GM19351 (cell line): ENCODE measurements at regions not wholly inside any gene's neighbourhood (a gene's known extent, or its start where the extent isn't known, plus 50 kb on each side); places are given as distances from the start of the nearest gene placed in this dataset.

Experiments used
- ATAC-seq: cut with Tn5 transposase; IDR thresholded peaks from one replicate; pipeline ENCODE4 v1.9.1; 2021; ENCODE audit warnings: mild to moderate bottlenecking, moderate library complexity; ENCODE audit not compliant: unreplicated experiment

- no peak for ATAC-seq
Measured at GRCh38 chr10:58969576-58969975, 206.9 kb upstream of the PHYHIPL start.

GRCh38 chr10:58970160-58970915 is 206.1 kb upstream of the PHYHIPL start:
- no peak for ATAC-seq

GRCh38 chr10:58971211-58971610 is 205.2 kb upstream of the PHYHIPL start:
- ATAC-seq = no peak

- ATAC-seq = no peak
Measured at GRCh38 chr10:58971796-58972491, 204.5 kb upstream of the PHYHIPL start.

GRCh38 chr10:58972576-58973234 is 203.7 kb upstream of the PHYHIPL start:
- ATAC-seq = no peak

- ATAC-seq = no peak
Measured at GRCh38 chr10:58973235-58973595, 203.2 kb upstream of the PHYHIPL start.

- no peak for ATAC-seq
Measured at GRCh38 chr10:58976254-58976653, 200.2 kb upstream of the PHYHIPL start.

GRCh38 chr10:58979711-58980110 is 196.7 kb upstream of the PHYHIPL start:
- no peak for ATAC-seq

- no peak for ATAC-seq
Measured at GRCh38 chr10:58980826-58981415, 195.5 kb upstream of the PHYHIPL start.

- ATAC-seq = no peak
Measured at GRCh38 chr10:58981846-58982245, 194.6 kb upstream of the PHYHIPL start.

GRCh38 chr10:58982470-58983239 is 193.8 kb upstream of the PHYHIPL start:
- ATAC-seq = no peak

- no peak for ATAC-seq
Measured at GRCh38 chr10:58985216-58985615, 191.2 kb upstream of the PHYHIPL start.

GRCh38 chr10:58989486-58990039 is 186.9 kb upstream of the PHYHIPL start:
- ATAC-seq = no peak

GRCh38 chr10:58990693-58991092 is 185.8 kb upstream of the PHYHIPL start:
- ATAC-seq = no peak

- ATAC-seq = no peak
Measured at GRCh38 chr10:58991856-58992255, 184.6 kb upstream of the PHYHIPL start.

GRCh38 chr10:58992830-58993460 is 183.5 kb upstream of the PHYHIPL start:
- ATAC-seq = no peak

GRCh38 chr10:58993480-58994221 is 182.8 kb upstream of the PHYHIPL start:
- peak; percentile 82 for ATAC-seq

GRCh38 chr10:58994226-58995057 is 182.0 kb upstream of the PHYHIPL start:
- ATAC-seq = no peak
